ENCODE measurements at regions not wholly inside any gene's neighbourhood (a gene's known extent, or its start where the extent isn't known, plus 50 kb on each side); places are given as distances from the start of the nearest gene placed in this dataset.
"Not testable (repeated sequence)": the region's sequence is repeated elsewhere in the genome, so short reads cannot be mapped to it uniquely, and the experiment has no call there.

GRCh38 chr9:39464122-39464777 lies 108.8 kb downstream of the SPATA31A1 start:
- TF ChIP-seq, protein P1, sequence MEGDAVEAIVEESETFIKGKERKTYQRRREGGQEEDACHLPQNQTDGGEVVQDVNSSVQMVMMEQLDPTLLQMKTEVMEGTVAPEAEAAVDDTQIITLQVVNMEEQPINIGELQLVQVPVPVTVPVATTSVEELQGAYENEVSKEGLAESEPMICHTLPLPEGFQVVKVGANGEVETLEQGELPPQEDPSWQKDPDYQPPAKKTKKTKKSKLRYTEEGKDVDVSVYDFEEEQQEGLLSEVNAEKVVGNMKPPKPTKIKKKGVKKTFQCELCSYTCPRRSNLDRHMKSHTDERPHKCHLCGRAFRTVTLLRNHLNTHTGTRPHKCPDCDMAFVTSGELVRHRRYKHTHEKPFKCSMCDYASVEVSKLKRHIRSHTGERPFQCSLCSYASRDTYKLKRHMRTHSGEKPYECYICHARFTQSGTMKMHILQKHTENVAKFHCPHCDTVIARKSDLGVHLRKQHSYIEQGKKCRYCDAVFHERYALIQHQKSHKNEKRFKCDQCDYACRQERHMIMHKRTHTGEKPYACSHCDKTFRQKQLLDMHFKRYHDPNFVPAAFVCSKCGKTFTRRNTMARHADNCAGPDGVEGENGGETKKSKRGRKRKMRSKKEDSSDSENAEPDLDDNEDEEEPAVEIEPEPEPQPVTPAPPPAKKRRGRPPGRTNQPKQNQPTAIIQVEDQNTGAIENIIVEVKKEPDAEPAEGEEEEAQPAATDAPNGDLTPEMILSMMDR (IDR thresholded peaks at IDR 0.05; ENCODE audit: insufficient read depth, low read depth, low read length): not testable (repeated sequence)
- not testable (repeated sequence) for TF ChIP-seq EZH2 (IDR thresholded peaks at IDR 0.05; ENCODE audit: insufficient read depth, low read length)

All from astrocyte (in vitro differentiated cells and primary cell).